ENCODE measurements at regions not wholly inside any gene's neighbourhood (a gene's known extent, or its start where the extent isn't known, plus 50 kb on each side); places are given as distances from the start of the nearest gene placed in this dataset.

DNA sequence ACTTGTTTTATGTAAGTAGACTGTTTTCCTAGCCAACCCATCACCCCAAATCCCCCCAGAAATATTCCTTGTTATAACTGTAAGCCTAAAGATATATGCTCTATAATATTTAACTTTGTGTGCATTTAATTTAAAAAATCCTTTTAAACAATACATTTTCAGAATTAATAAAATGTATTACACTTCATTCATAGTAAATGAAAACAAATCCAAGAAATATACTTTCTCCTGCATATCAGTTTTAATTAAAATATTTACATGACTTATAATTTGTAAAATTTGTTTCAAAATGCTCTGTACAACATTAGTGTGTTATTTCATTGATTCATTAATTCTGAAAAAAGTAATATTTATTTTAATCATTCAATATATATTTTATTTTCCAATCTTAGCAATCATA is 669.1 kb upstream of the PCDH20 start:
- no peaks in the 10 kb centered on the region for H3K79me2 ChIP-seq (ENCODE audit: low read length)
- H3K4me3 ChIP-seq (ENCODE audit: low read length) = no peak overlapping the region
- H3K27me3 ChIP-seq (ENCODE audit: low read depth, low read length) = no peaks in the 10 kb centered on the region
- H3K4me2 ChIP-seq (ENCODE audit: low read length) = no peak overlapping the region
- H4K20me1 ChIP-seq (ENCODE audit: insufficient read depth, low read length) = no peaks in the 10 kb centered on the region
- no peak overlapping the region for H2AFZ ChIP-seq (ENCODE audit: low read depth, low read length)
- no peaks in the 10 kb centered on the region for H3K36me3 ChIP-seq (replicated peaks; ENCODE audit: low read depth, low read length)
- no peak overlapping the region for H3K27ac ChIP-seq (ENCODE audit: low read length)
- peaks cover 4% of the 10 kb centered on the region; the same call in 1 of the 2 replicates for H3K4me1 ChIP-seq (ENCODE audit: low read length)
- H3K9me3 ChIP-seq (ENCODE audit: insufficient read depth, low read length) = no peaks in the 10 kb centered on the region
- H3K9ac ChIP-seq (ENCODE audit: low read length) = no peak overlapping the region
- TF ChIP-seq, protein P1, sequence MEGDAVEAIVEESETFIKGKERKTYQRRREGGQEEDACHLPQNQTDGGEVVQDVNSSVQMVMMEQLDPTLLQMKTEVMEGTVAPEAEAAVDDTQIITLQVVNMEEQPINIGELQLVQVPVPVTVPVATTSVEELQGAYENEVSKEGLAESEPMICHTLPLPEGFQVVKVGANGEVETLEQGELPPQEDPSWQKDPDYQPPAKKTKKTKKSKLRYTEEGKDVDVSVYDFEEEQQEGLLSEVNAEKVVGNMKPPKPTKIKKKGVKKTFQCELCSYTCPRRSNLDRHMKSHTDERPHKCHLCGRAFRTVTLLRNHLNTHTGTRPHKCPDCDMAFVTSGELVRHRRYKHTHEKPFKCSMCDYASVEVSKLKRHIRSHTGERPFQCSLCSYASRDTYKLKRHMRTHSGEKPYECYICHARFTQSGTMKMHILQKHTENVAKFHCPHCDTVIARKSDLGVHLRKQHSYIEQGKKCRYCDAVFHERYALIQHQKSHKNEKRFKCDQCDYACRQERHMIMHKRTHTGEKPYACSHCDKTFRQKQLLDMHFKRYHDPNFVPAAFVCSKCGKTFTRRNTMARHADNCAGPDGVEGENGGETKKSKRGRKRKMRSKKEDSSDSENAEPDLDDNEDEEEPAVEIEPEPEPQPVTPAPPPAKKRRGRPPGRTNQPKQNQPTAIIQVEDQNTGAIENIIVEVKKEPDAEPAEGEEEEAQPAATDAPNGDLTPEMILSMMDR (IDR thresholded peaks at IDR 0.05; ENCODE audit: low read depth, low read length) = no peak
- TF ChIP-seq EZH2phosphoT487 (IDR thresholded peaks at IDR 0.05; ENCODE audit: low read depth) = no peak

DNA sequence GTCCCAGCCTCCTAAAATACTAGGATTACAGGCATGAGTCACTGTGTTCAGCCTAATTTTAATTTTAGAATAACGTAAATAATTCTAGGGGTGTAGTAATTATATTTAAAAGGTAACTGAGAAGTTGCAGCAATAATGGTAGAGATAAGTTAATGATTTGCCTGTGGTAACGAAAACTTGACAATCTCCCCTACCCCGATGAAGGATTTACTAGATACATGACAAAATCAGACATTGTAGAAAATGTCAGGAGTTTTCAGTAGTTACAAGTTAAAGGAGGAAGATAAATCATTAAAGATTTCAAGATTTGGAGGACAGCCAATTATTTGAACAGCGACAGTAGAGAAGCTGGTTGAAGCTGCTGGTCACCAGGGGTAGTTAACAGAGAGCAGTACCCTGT is 652.2 kb upstream of the PCDH20 start:
- Histone ChIP-seq H3K9ac (ENCODE audit: low read length) (no peak overlapping the region), H3K27me3 (ENCODE audit: low read depth, low read length) (no peaks in the 10 kb centered on the region), H3K79me2 (ENCODE audit: low read length) (no peaks in the 10 kb centered on the region), H4K20me1 (ENCODE audit: insufficient read depth, low read length) (no peaks in the 10 kb centered on the region), H3K4me3 (ENCODE audit: low read length) (no peak overlapping the region), H3K4me2 (ENCODE audit: low read length) (no peak overlapping the region), H3K4me1 (ENCODE audit: low read length) (no peaks in the 10 kb centered on the region), H3K36me3 (replicated peaks; ENCODE audit: low read depth, low read length) (no peaks in the 10 kb centered on the region), H2AFZ (ENCODE audit: low read depth, low read length) (no peak overlapping the region), H3K9me3 (ENCODE audit: insufficient read depth, low read length) (no peaks in the 10 kb centered on the region), H3K27ac (ENCODE audit: low read length) (no peak overlapping the region)
- TF ChIP-seq, protein P1 (IDR thresholded peaks at IDR 0.05; ENCODE audit: low read depth, low read length) = no peak
- TF ChIP-seq EZH2phosphoT487 (IDR thresholded peaks at IDR 0.05; ENCODE audit: low read depth) = no peak

DNA sequence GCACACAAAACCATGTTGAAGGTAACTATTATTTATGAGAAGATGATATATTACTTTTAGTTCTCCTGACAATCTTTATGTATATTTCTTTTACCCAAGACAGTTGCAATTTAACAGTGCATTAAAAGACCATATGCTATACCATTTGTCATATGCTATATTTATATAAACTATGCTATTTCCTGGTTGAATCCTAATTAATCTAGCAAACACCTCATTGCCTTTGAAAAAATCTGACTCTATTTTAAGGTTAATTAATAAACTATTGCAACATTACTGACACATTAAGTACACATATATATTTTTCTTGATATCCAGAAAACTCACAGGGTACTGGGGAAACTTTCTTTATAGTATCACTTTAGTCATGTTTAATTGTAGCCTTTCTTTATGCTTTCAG is 649.4 kb upstream of the PCDH20 start:
- H3K36me3 ChIP-seq (replicated peaks; ENCODE audit: low read depth, low read length) = no peaks in the 10 kb centered on the region
- no peak overlapping the region for H3K4me2 ChIP-seq (ENCODE audit: low read length)
- H3K9ac ChIP-seq (ENCODE audit: low read length) = no peak overlapping the region
- H3K79me2 ChIP-seq (ENCODE audit: low read length) = no peaks in the 10 kb centered on the region
- H3K4me1 ChIP-seq (ENCODE audit: low read length) = no peaks in the 10 kb centered on the region
- no peak overlapping the region for H3K27ac ChIP-seq (ENCODE audit: low read length)
- H3K9me3 ChIP-seq (ENCODE audit: insufficient read depth, low read length) = no peaks in the 10 kb centered on the region
- H2AFZ ChIP-seq (ENCODE audit: low read depth, low read length) = no peak overlapping the region
- no peaks in the 10 kb centered on the region for H3K27me3 ChIP-seq (ENCODE audit: low read depth, low read length)
- H4K20me1 ChIP-seq (ENCODE audit: insufficient read depth, low read length) = no peaks in the 10 kb centered on the region
- TF ChIP-seq EZH2phosphoT487 (IDR thresholded peaks at IDR 0.05; ENCODE audit: low read depth) = no peak
- TF ChIP-seq, protein P1 (IDR thresholded peaks at IDR 0.05; ENCODE audit: low read depth, low read length) = no peak
- H3K4me3 ChIP-seq (ENCODE audit: low read length) = no peak overlapping the region

DNA sequence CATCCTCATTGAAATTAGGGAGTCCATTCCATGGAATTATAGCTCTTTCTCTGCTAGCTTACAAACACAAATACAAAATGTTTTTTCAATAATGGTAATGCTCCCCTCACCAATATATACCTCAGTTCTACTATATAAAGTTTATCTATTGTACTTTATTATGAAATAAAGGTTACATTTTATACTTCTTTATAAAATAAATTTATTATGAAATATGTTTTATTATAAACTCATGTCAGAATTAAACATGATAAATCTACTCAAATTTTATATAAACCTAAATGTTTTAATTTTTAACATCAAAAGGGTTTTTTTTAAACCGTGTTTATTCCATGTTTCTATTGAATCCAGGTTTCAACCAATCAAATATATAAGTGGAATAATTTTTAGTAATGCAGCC is 646.1 kb upstream of the PCDH20 start:
- Histone ChIP-seq H3K27me3 (ENCODE audit: low read depth, low read length) (no peaks in the 10 kb centered on the region), H3K4me3 (ENCODE audit: low read length) (no peak overlapping the region), H3K4me2 (ENCODE audit: low read length) (no peak overlapping the region), H3K27ac (ENCODE audit: low read length) (no peak overlapping the region), H4K20me1 (ENCODE audit: insufficient read depth, low read length) (no peaks in the 10 kb centered on the region), H3K4me1 (ENCODE audit: low read length) (no peaks in the 10 kb centered on the region), H3K9me3 (ENCODE audit: insufficient read depth, low read length) (no peaks in the 10 kb centered on the region), H3K9ac (ENCODE audit: low read length) (no peak overlapping the region), H3K79me2 (ENCODE audit: low read length) (no peaks in the 10 kb centered on the region), H2AFZ (ENCODE audit: low read depth, low read length) (no peak overlapping the region), H3K36me3 (replicated peaks; ENCODE audit: low read depth, low read length) (no peaks in the 10 kb centered on the region)
- no peak for TF ChIP-seq EZH2phosphoT487 (IDR thresholded peaks at IDR 0.05; ENCODE audit: low read depth)
- TF ChIP-seq, protein P1 (IDR thresholded peaks at IDR 0.05; ENCODE audit: low read depth, low read length) = no peak
